Fibroblast of lung (primary cell): ENCODE measurements at regions not wholly inside any gene's neighbourhood (a gene's known extent, or its start where the extent isn't known, plus 50 kb on each side); places are given as distances from the start of the nearest gene placed in this dataset.

Source experiments
- EZH2 ChIP-seq: IDR thresholded peaks from 2 replicates; pipeline ENCODE4 v1.5.1; 2012; ENCODE audit warnings: low read length, control low read depth, mild to moderate bottlenecking; ENCODE audit errors: missing control alignments
- TF ChIP-seq, protein P1 (sequence below), 2 donors: IDR thresholded peaks in 1 of 2; conservative IDR thresholded peaks in 1 of 2; 1 replicate in 1 of 2; 2 replicates in 1 of 2; pipeline ENCODE4 v1.5.1; 2011 to 2012; ENCODE audit warnings: low read length in 2 of 2, control low read depth in 1 of 2, inconsistent platforms in 1 of 2, low read depth in 1 of 2, mild to moderate bottlenecking in 1 of 2

DNA sequence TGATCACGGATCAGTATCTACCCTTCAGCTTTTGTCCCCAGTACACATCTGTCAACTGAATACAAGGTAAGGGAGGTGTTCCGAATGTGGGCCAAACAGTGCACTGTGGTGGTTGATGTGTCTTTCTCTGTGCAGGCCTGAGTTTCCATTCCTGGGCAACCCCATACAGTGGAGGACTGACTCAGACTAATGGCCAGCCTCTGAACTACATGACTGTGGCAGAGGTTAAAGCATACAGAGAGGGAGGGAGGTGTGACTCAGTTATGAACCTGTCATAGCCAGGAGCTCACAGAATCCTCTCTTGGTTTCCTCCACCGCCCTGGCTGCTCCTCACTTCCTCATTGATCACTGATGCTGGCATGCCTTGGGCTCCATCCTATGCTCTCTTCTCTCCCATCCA, 136.4 kb upstream of the TAS2R1 start:
- TF ChIP-seq, protein P1, sequence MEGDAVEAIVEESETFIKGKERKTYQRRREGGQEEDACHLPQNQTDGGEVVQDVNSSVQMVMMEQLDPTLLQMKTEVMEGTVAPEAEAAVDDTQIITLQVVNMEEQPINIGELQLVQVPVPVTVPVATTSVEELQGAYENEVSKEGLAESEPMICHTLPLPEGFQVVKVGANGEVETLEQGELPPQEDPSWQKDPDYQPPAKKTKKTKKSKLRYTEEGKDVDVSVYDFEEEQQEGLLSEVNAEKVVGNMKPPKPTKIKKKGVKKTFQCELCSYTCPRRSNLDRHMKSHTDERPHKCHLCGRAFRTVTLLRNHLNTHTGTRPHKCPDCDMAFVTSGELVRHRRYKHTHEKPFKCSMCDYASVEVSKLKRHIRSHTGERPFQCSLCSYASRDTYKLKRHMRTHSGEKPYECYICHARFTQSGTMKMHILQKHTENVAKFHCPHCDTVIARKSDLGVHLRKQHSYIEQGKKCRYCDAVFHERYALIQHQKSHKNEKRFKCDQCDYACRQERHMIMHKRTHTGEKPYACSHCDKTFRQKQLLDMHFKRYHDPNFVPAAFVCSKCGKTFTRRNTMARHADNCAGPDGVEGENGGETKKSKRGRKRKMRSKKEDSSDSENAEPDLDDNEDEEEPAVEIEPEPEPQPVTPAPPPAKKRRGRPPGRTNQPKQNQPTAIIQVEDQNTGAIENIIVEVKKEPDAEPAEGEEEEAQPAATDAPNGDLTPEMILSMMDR (conservative IDR thresholded peaks at IDR 0.05 in 1 of 2, IDR thresholded peaks at IDR 0.05 in 1 of 2; ENCODE audit: low read depth in 1 of 2, low read length in 2 of 2): no peak
- no peak for TF ChIP-seq EZH2
